ENCODE measurements at regions not wholly inside any gene's neighbourhood (a gene's known extent, or its start where the extent isn't known, plus 50 kb on each side); places are given as distances from the start of the nearest gene placed in this dataset.

- TF ChIP-seq POLR2AphosphoS5 (IDR thresholded peaks at IDR 0.05; ENCODE audit: low read depth, low read length) (no peak), POLR2A (IDR thresholded peaks at IDR 0.05; ENCODE audit: low read depth, low read length) (no peak), TAF1 (IDR thresholded peaks at IDR 0.05; ENCODE audit: borderline replicate concordance, low read depth, low read length) (no peak)
Observed at GRCh38 chr2:47251404-47251675, 75.0 kb upstream of the CALM2 start.

All from GM12892 (cell line).